ENCODE measurements at regions not wholly inside any gene's neighbourhood (a gene's known extent, or its start where the extent isn't known, plus 50 kb on each side); places are given as distances from the start of the nearest gene placed in this dataset.

DNA sequence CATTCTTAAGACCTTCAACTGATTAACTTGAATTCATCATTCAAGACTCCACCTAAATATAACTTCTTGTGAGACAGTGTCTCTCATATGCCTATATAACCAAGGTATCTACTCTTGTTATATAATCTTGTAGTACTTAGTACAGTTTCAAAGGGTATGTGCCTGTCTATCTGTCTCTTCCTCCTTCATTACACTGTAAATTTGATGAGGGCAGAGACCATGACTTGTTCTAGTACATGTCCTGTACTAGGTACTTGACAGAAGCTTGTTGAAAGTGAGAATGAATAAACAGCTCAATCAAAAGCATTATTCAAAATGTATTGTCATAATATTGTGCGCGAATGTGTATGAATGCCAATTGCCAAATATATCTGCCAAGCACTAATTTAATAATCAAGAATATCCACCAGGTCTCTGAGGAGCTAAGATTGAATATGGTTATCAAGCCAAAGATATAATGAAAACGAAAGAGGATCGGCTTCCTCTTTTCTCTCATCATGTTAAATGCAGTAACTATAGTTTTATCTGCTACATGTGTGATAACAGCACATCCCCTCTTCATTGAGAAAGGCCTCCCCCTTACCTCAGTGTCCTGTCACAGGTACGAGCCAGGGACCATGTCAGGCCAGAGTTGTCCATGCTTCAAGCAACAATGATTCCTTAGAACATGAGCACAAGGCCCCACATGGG is 117.3 kb downstream of the UCHL5 start:
- DNase-seq (ENCODE audit: low read depth) = no peak
- H3K4me3 ChIP-seq (ENCODE audit: low read length) = no peak overlapping the region
- TF ChIP-seq, protein P1, sequence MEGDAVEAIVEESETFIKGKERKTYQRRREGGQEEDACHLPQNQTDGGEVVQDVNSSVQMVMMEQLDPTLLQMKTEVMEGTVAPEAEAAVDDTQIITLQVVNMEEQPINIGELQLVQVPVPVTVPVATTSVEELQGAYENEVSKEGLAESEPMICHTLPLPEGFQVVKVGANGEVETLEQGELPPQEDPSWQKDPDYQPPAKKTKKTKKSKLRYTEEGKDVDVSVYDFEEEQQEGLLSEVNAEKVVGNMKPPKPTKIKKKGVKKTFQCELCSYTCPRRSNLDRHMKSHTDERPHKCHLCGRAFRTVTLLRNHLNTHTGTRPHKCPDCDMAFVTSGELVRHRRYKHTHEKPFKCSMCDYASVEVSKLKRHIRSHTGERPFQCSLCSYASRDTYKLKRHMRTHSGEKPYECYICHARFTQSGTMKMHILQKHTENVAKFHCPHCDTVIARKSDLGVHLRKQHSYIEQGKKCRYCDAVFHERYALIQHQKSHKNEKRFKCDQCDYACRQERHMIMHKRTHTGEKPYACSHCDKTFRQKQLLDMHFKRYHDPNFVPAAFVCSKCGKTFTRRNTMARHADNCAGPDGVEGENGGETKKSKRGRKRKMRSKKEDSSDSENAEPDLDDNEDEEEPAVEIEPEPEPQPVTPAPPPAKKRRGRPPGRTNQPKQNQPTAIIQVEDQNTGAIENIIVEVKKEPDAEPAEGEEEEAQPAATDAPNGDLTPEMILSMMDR (IDR thresholded peaks at IDR 0.05; ENCODE audit: insufficient read depth, low read depth, low read length, missing control alignments) = no peak

DNA sequence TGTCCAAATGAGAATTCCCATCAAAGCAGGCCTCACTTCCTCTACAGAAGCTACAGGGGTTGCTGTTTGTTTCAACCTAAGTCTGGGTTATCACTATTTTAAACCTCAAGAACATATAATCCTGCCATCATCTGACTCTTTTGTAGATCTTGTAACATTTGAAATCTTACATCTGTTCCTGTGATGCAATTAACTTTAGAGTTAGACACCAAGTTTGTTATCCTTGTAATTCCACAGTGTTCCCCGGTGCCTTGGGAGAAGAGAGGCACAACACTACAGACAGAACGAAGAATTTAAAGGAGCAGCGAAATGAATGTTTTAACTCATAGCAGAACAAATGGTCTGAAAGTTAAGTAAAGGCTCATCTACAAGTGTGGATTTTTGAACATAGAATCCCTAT is 116.1 kb downstream of the UCHL5 start:
- H3K4me3 ChIP-seq (ENCODE audit: low read length) = no peak overlapping the region
- TF ChIP-seq, protein P1 (IDR thresholded peaks at IDR 0.05; ENCODE audit: insufficient read depth, low read depth, low read length, missing control alignments) = no peak
- DNase-seq (ENCODE audit: low read depth) = no peak

DNA sequence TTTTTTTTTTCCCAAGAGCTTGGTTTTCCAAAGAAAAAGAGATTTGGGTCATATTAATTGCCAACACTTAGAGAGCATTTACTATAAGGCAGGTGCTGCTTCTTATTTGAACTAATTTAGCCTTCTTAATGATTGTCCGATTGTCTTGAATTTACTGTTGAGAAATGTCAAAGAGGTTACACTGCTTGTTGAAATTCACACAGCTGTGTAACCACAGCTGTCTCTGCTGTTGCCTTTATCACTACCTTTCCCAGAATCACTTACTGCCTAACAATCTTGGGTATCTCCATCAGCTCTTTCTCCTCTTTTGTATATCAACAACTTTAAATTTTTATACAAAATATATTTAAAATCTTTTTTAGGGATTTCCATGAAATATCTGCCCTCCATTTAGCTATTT is 115.6 kb downstream of the UCHL5 start:
- no peak overlapping the region for H3K4me3 ChIP-seq (ENCODE audit: low read length)
- DNase-seq (ENCODE audit: low read depth) = no peak
- TF ChIP-seq, protein P1 (IDR thresholded peaks at IDR 0.05; ENCODE audit: insufficient read depth, low read depth, low read length, missing control alignments) = no peak

DNA sequence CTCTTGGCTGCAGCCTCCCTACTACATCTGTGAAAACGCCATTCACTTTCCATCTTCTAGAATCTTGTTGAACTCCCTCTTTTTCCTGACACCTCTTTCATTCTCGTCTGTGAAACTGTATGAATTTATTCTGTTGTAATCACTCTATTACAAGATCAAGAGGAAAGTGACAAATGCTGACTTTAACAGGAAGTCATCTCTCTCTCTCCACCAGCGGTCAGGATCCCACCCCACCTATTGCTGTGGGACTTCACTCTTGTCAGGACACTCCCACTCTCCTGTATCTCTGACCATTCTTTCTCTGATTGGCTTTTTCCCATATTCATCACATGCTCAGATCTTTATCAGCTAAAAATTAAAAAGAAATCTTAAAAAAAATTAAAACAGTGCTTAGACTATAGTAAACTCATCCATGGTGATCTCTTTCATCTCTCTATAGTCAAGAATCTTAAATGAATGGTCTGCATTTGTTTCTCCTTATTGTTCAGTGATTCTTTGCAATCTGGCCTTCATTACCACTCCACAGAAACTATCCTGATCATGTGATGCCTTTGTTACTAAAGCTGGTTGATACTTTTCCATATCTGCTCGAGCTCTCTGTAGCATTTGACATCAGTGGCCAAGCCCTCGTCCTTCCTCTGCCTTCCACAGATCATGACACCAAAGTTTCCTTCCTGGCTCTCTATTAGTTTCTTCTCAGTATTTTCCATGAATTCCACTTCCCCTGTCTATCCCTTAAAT is 113.6 kb downstream of the UCHL5 start:
- TF ChIP-seq, protein P1 (IDR thresholded peaks at IDR 0.05; ENCODE audit: insufficient read depth, low read depth, low read length, missing control alignments) = no peak
- H3K4me3 ChIP-seq (ENCODE audit: low read length) = no peak overlapping the region
- DNase-seq (ENCODE audit: low read depth) = no peak

DNA sequence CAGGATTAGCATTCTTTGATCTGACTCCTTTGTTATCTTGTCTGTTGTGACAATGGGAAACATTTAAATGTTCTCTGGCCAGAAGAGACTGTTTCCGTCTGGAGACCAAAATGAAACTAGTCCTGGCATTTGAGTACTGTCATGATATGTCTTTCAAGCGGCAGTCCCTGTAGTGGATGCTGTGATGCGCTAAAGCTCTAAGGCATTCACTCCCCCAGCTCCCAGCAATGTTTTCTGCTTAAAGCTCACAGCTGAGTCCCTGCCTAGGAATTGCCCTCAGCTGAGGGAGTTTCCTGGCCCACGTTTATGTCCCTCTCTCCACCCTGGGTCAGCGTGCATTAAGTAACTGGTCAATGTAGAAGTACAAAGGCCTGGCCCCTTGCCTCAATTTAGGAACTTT is 109.4 kb downstream of the UCHL5 start:
- H3K4me3 ChIP-seq (ENCODE audit: low read length) = no peak overlapping the region
- no peak for DNase-seq (ENCODE audit: low read depth)
- TF ChIP-seq, protein P1 (IDR thresholded peaks at IDR 0.05; ENCODE audit: insufficient read depth, low read depth, low read length, missing control alignments) = no peak

DNA sequence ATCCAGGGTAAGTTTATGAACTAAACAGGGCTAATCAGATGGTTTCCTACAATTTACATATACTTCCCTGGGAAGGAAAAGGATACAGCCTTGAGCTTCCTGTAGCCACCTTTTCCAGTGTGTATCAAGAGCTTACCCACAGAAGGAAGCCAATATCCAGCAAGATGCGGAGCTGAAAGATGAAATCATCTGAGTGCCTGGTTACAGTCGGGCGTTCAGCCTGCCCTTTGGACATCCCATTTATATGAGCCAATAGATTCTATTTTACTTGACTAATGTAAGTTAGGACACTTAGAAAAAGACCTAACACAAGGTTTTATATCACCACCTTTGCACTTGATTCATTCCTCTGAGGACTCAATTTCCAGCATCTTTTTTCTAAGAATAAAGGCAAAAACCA is 108.2 kb downstream of the UCHL5 start:
- H3K4me3 ChIP-seq (ENCODE audit: low read length) = no peak overlapping the region
- TF ChIP-seq, protein P1 (IDR thresholded peaks at IDR 0.05; ENCODE audit: insufficient read depth, low read depth, low read length, missing control alignments) = no peak
- no peak for DNase-seq (ENCODE audit: low read depth)
